GM19397 (cell line): ENCODE measurements at regions not wholly inside any gene's neighbourhood (a gene's known extent, or its start where the extent isn't known, plus 50 kb on each side); places are given as distances from the start of the nearest gene placed in this dataset.
"Not testable (repeated sequence)": the region's sequence is repeated elsewhere in the genome, so short reads cannot be mapped to it uniquely, and the experiment has no call there.

Experiments
- ATAC-seq: cut with Tn5 transposase; IDR thresholded peaks from one replicate; pipeline ENCODE4 v1.9.1; 2021; ENCODE audit warnings: mild to moderate bottlenecking, moderate library complexity; ENCODE audit not compliant: unreplicated experiment

DNA sequence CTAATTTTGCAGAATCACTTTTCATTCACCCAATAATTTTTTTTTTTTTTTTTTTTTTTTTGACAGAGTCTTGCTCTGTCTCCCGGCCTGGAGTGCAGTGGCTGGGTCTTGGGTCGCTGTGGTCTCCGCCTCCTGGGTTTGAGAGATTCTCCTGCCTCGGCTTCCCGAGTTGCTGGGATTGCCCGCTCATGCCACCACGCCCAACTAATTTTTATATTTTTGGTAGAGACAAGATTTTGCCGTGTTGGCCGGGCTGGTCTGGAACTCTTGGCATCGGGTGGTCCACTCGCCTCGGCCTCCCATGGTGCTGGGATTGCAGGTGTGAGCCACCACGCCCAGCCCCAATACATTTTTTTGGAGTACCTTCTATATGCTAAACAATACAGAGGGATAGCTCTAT lies 1120.0 kb upstream of the ATXN8OS start:
- ATAC-seq: no peak

DNA sequence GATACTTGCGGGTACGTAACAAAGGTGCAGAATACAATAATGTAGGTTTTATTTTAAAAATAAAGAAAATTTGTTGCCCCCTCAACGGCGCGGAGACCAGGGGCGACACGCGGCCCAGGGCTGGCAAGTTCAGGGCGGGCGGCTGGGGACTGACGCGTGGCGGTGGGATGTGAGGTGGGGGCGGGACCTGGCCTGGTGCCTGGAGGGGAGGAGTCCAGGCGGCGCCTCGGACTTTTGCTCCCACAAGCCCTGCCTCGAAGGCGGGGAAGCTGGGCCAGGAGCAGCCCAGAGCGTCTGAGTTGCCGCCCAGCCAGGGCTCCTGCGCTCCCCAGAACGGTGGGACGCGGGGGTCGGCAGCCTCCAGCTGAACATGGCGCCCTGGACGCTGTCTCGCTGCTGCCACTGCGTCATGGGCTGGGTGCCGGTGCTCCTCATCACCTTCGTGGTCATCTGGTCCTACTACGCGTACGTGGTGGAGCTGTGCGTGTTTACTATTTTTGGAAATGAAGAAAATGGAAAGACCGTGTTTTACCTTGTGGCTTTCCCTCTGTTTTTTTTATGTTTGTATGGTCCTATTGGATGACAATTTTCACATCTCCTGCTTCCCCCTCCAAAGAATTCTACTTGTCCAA lies 1122.8 kb upstream of the ATXN8OS start:
- ATAC-seq: no peak

DNA sequence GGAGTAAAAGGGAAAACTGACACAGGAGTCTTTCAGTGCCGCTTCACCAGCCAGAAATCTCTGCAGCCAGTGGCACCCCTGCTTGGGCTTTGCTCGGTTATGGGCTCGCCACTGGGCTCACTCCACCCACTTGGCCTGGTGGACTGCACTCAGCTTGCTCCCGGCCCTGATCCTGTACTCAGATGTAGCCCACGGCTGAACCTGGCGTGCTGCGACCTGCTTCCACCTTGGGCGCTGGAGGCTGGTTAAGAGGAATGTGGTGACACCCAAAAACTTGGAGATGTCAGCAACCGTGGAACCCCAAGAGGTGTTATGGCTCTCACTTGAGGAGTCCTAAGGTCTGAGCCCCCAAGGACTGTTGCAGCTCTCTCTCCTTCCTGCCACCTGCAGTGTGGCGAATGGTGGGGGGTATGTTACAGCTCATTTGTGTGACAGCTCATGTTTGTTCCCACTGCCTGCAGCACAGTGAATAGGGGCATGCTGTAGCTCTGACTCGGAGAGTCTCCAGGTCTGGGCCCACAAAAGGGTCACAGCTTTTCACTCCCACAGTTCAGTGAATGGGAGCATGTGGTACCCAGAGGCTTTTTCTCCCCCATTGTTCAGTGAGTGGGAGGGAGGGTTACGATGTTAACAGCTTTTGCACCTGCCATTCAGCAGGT lies 1124.5 kb upstream of the ATXN8OS start:
- no peak for ATAC-seq

DNA sequence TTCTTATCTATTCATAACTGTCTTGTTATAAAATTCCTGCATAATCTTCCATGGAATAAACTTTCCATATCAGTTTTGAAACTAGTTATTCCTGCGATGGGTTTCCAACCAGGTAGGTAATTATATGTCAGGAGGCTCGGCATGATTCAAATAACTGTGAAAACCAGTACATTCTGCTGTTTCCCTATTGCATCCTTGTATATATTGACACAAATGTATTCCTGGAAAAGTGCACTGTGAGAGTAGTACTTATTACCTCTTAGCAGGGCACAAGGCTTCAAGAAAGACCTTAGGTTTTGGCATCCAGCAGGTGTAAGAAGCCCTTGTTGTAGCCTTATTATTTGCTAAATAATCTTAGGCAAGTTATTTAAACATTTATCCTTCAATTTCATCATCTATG lies 1131.3 kb upstream of the ATXN8OS start:
- ATAC-seq: no peak

DNA sequence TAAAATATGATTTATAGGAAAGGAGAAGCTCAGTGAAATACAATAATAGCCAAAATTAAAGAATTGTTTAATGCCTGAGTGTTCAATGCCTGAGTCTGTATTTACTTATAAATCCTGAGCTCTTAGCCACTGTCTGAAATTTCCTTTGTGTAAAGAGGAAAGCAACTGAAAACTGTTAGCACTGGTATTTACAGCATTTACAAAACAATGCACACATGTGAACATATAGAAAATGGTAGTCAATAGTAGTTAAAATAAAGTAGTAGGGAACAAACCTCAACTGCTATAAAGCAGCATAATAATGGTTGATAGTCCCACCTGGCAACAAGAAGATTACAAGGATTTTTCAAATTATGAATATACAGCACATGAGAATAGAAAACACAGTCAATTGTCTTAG lies 1137.1 kb upstream of the ATXN8OS start:
- ATAC-seq: no peak

DNA sequence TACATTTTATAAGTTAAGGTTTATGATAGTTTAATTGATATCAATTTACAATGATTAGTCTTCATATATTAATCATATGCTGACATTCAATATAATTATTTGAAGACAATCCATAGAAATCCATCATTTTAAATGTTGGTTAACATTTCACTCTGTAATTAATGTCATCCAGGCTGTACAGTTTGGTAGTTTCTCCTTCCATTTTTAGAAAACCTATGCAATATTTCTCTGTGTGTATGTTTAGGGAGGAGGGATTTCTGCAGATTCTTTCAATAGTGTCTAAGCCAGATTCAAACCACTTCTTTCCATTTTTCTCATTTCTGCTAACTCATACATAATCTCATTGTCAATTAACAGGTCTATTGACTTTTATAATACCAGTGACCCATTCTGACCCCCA lies 1159.0 kb upstream of the ATXN8OS start:
- ATAC-seq: no peak

DNA sequence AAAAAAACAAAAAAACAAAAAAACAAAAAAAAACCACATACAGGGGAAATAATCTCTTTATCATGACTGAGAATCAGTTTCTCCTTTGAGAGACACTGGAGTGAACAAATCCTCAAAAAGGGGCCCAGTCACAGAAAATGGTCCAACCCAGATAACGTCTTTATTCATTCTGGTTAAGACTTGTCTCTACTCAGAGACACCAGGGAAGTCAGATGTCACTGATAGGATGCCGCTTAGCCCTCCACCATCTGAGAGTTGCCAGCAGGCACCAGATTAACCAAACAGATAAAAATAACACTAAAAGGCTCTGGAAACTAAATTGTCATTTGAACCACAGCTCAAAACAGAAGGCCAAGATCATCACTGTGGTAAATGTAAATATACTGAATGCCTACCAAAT lies 1163.4 kb upstream of the ATXN8OS start:
- ATAC-seq: no peak

DNA sequence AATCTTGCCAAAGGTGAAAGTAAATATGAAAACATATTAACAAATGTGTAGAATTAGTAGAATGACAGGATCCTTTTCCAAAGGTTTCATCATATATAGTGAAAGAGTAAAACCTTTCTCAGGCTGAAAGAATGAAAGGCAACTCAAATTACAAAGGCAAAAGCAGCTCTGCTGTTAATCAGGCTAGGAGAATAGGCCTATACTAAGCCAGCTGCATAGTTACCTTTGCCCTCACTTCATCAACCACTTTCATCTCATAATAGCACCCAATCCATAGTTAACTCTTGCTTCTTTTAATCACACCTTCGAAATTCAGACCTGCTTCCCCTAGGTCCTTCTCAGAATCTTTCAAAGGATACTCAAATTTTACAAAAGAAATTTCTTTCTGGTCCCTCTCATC lies 1167.6 kb upstream of the ATXN8OS start:
- no peak for ATAC-seq

DNA sequence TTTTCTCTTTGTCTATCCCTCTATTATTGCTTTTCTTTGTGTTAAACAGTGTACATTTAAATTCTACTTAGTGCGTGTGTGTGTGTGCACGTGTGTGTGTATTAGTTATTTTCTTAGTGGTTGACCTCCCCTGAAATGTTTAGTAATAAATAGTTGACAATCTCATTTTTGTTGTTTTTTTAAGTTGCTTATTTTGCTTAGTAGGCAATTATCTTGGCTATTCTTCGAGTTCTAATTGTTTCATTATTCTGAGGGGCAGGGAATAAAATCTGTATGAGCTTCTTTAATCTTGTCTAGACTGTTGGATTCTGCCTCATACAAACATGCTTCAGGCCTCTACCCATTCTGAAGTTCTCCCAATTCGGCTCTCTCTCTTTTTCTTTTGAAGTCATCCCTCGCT lies 1169.0 kb upstream of the ATXN8OS start:
- no peak for ATAC-seq

DNA sequence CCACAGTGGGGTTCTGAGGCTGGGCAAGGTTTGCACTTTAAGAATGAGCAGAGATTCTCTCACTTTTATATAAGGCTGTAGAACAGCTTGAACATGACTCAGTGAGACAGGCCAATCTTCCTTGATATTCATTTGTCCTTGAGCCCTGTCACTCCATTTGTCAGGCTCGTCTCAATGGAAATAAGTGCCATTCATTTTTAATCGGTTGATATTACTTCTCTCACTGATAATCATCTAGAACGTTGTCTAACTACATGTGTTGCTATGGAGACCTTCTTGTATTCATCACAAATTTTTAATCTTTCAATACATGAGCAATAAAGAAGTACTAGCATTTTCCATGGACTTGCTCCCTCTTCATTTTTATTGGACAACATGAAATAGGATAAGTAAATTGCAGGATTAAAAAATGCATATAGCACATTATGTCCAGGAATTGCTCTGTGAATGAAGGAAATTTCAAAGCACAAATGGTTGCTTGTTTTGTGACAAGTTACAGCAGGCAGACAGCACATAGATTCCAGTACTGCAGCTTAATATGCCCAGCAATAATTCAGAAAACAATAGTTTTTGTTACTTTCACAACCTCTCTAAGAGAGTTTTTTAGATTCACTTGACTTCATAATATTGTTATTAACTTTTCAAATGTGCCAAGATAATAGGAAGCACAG lies 1178.4 kb upstream of the ATXN8OS start:
- ATAC-seq: no peak

DNA sequence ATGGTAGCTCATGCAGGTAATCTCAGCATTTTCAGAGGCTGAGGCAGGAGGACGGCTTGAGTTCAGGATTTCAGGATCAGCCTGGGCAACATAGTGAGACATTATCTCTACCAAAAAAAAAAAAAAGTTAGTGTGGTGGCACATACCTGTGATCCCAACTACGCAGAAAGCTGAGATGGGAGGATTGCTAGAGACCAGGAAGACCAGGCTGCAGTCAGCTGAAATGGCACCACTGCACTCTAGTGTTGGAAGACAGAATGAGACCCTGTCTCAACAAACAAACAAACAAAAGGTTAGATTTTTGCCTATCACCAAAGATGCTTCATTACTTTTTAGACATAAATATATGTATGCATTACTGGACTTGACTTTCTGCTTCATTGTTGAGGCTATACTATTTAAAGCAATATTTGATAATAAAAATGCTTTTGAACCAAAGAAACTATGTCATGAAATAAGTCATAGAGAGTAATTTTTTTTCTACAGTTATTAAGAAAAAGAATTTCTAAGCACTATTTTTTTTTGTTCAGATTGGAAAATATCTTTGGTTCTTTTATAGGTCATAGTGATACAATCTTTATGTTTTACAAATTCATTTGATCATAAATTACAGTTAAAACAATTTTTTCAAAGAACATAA lies 1180.1 kb upstream of the ATXN8OS start:
- no peak for ATAC-seq

DNA sequence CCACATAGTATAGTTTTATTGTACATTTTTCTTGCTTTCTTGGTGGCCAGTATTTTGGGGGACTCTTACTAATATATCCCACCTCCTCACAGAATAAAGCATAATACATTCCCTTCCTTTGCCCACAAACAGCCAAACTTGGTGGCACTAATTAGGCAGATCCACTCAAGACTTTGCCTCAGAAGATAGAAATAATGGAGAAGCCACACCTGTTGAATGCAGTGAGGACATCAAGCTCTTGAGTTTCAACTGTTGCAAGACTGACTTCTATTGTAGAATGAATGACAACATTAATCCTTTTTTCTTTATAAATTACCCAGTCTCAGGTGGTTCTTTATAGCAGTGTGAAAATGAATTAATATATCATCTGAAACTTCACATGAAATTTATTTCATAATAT lies 1183.6 kb upstream of the ATXN8OS start:
- ATAC-seq: no peak

DNA sequence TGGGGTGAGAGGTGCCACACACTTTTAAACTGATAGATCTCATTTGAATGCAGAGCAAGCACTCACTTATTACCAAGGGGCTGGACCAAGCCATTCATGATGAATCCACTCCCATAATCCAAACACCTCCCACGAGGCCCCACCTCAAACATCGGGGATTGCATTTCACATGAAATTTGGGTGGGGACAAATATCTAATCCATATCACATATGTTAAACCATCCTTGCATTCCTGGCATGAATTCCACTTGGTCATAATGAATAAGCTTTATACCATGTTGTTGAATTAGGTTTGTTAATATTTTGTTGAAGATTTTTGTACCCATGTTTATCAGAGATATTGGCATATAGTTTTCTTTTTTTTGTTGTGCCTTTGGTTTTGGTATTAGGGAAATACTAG lies 1198.7 kb upstream of the ATXN8OS start:
- ATAC-seq: no peak

DNA sequence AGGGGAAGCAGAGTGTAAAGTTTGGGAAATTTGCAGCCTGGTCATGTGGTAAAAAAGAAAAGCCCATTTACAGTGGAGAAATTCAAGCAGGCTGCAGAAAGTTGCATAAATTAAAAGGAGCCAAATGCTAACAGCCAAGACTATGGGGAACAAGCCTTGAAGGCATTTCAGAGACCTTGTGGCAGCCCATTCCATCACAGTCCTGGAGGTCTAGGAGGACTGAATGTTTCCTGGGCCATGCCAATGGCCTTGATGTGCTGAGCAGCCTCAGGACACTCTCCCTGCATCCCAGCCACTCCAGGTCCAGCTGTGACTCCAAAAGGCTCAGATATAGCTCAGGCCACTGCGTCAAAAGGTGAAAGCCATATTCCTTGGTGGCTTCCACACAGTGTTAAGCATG lies 1202.4 kb upstream of the ATXN8OS start:
- no peak for ATAC-seq

DNA sequence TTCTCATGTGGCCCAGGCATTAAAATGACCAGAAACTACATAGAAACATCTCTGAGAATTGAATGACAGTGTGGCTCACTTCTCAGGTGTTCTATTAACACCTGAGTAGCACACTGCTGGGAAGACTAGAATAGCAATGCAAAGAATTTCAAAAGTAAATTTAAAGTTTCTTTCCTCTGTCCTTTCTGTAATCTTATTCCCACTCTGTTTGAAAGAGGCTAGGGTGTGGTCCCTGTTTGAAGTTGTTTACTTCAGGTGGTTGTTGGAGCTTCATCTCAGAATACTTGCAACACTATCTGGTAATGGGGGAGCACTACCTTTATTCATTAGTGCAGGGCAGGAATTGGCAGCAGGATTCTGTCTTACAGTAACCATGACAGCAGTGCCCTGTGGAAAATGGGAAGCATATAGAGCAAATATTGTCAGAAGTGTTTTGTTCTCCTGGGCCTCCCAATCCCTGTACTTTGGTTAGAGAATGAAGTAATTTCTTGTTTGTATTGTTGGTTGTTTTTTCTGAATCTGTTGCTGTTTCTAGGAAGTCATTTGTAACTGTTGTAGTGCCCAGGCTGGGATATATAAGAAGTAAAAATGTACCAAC lies 1210.2 kb upstream of the ATXN8OS start:
- no peak for ATAC-seq

DNA sequence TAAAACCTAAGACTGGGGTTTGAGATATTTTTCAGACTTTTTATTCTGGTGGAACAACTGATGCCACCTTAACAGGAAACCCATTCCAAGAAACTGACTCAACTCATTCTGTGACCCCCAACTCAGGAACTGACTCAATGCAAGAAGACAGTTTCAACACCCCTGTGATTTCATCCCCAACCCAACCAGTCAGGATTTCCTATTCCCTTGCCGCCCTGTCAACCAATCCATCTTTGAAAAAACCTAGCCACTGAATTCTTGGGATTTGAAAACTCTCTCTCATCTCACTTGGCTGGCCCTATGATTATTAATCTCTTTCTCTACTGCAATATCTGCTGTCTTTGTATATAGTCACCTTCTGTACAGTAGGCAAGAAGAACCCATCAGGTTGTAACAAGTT lies 1211.9 kb upstream of the ATXN8OS start:
- ATAC-seq: no peak

DNA sequence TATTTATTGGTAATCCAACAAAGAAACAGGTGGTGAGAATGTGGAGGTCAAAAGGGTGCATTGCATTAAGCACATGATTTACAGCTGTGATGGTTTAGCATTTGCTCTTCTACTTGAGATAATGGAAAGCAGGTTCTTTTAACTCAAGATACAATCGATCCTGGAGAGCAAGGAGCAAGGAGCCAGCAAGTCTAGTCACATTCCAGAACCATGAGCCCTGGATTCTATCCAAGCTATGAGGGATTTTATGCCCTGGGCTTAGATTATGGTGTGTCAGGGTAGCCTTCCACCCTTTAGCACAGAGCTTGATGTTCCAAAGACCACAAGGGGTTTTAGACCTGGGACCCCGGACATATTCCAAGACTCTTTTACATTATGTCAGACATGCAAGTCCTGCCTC lies 1213.9 kb upstream of the ATXN8OS start:
- not testable (repeated sequence) for ATAC-seq

DNA sequence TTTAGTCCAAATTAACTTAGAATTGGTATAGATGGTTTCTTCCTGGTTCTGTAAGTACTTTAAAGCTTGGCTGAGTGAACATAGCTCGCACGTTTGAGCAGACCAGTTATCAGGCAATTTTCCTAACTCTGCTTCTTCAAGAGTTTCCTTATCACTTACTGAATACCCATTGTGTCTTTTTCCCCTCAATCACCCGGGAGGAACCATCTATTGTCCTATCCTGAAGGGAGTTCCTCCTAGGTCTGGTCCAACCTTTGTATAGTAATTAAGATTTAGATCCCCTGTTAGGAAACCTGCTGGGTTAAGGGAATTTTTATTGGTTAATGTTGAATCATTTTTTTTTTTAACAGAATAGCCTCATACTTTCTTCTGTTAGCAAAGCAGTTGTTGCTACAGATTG lies 1215.0 kb upstream of the ATXN8OS start:
- not testable (repeated sequence) for ATAC-seq

DNA sequence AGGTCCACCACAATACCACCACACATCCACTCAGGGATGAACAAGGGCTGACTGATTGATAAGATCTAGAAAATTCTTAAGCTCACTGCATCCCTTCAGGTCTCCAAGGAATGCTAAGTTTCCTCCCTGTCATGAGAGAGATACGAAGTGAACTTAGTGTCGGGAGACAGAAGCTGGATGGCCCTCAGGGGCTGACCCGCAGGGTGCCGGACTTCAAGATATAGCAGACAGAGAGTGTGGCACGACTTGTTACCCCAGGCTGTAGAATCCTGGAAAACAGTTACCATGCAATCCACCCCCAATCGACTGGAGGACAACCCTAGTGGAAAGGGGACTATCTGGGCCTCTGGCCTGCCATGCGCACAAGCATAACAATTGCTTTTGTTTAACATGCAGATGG lies 1217.5 kb upstream of the ATXN8OS start:
- ATAC-seq: not testable (repeated sequence)

DNA sequence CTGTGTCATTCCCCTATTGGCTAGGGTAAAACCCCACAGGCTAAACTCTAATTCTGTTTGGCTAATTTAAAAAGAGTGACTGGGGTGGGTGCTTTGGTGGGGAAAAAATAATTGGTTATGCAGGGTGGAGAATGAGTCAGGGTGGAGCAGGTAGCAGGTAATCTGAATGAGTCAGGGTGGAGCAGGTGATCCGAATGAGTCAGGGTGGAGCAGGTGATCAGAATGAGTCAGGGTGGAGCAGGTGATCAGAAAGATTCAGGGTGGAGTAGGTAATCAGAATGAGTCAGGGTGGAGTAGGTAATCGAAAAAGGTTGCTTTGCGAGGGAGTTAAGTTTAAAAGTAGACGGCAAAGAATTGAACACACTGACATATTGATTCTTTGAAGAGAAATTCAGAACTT lies 1218.8 kb upstream of the ATXN8OS start:
- no peak for ATAC-seq

DNA sequence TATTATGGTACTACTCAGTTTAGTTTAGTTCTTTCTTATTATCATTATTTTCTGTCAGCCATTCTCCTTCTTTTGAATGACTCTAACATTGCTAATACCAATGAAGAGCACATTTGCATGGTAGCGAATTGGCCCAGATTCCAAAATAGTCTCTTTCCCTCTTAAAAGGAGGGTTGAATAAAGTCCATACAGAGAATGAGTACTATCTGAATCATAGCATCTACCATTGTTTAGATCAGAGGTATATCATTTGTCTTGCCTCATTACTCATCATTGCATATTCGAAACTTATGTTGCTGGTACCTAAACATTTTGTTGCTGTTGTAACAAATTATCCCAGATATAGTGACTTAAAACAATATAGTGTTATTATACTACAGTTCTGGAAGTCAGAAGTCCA lies 1235.3 kb upstream of the ATXN8OS start:
- ATAC-seq: no peak

DNA sequence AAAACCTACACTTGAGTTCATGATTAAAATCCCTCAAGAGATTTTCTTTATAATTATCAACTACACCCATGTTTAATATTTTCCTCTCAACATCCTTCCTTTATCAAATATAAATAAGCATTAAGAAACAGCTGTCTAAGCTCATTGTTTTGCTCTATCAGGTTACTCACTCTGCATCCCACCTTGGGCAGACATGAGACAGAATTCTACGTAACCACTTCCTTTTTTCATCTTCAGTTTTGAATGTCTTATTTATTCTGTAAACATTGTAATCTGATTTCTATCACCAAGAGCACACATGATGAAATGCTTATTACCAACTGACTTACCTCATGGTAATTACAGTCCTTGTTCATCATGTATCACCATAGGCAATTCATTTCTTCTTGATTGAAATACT lies 1256.6 kb upstream of the ATXN8OS start:
- ATAC-seq: no peak
